ENCODE measurements at regions not wholly inside any gene's neighbourhood (a gene's known extent, or its start where the extent isn't known, plus 50 kb on each side); places are given as distances from the start of the nearest gene placed in this dataset.

- H3K27ac ChIP-seq (ENCODE audit: low read depth in 2 of 2, low read length in 1 of 2), result no peak overlapping the region
- CTCF ChIA-PET, result no interaction called here
These were observed 149.2 kb downstream of the LY86 start for GRCh38 chr6:6737671-6738070.

More at GRCh38 chr6:6737671-6738070, 149.2 kb downstream of the LY86 start:
- H3K4me1 ChIP-seq (ENCODE audit: control insufficient read depth in 1 of 2, insufficient read depth in 2 of 2, low read depth in 1 of 2, low read length in 1 of 2), result no peaks in the 10 kb centered on the region; a peak in 1 of 4 replicates
- DNase-seq, result no peak
- no peak overlapping the region for H3K4me2 ChIP-seq
- no peaks in the 10 kb centered on the region for H3K9me2 ChIP-seq
- no peak for TF ChIP-seq SMC3 (IDR thresholded peaks at IDR 0.05; ENCODE audit: low read depth, low read length)
- no peak for TF ChIP-seq FOXJ3 (CRISPR knock-in tag; IDR thresholded peaks at IDR 0.05)
- no peak for TF ChIP-seq ZBTB33 (IDR thresholded peaks at IDR 0.05; ENCODE audit: borderline replicate concordance, low read depth)
- TF ChIP-seq GABPA (IDR thresholded peaks at IDR 0.05; ENCODE audit: low read depth), result no peak
- no peak for TF ChIP-seq FOXM1 (IDR thresholded peaks at IDR 0.05; ENCODE audit: low read depth)
- TF ChIP-seq, protein P1, sequence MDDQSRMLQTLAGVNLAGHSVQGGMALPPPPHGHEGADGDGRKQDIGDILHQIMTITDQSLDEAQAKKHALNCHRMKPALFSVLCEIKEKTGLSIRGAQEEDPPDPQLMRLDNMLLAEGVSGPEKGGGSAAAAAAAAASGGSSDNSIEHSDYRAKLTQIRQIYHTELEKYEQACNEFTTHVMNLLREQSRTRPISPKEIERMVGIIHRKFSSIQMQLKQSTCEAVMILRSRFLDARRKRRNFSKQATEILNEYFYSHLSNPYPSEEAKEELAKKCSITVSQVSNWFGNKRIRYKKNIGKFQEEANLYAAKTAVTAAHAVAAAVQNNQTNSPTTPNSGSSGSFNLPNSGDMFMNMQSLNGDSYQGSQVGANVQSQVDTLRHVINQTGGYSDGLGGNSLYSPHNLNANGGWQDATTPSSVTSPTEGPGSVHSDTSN (IDR thresholded peaks at IDR 0.05), result no peak
- TF ChIP-seq ELF1 (IDR thresholded peaks at IDR 0.05), result no peak
- no peak for TF ChIP-seq NFIC (IDR thresholded peaks at IDR 0.05; ENCODE audit: borderline replicate concordance)
- TF ChIP-seq CHD2 (IDR thresholded peaks at IDR 0.05; ENCODE audit: low read length, partially characterized antibody), result no peak
- no peak for TF ChIP-seq FOSL2 (IDR thresholded peaks at IDR 0.05; ENCODE audit: borderline replicate concordance, low read depth)
- TF ChIP-seq EZH2phosphoT487 (IDR thresholded peaks at IDR 0.05; ENCODE audit: borderline replicate concordance, low read depth), result no peak
- TF ChIP-seq, protein P2, sequence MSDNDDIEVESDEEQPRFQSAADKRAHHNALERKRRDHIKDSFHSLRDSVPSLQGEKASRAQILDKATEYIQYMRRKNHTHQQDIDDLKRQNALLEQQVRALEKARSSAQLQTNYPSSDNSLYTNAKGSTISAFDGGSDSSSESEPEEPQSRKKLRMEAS (IDR thresholded peaks at IDR 0.05; ENCODE audit: low read depth), result no peak
- no peak for TF ChIP-seq JUND (IDR thresholded peaks at IDR 0.05)
- no peak for TF ChIP-seq POLR2AphosphoS5 (IDR thresholded peaks at IDR 0.05; ENCODE audit: low read depth, low read length)
- no peak for TF ChIP-seq RFX5 (IDR thresholded peaks at IDR 0.05; ENCODE audit: low read length)
- no peak for TF ChIP-seq TEAD4 (IDR thresholded peaks at IDR 0.05; ENCODE audit: borderline replicate concordance, insufficient read depth)
- no peak for TF ChIP-seq USF2 (IDR thresholded peaks at IDR 0.05; ENCODE audit: borderline replicate concordance, low read depth, low read length)
- TF ChIP-seq GATA2 (CRISPR knock-in tag; IDR thresholded peaks at IDR 0.05), result no peak
- no peak for TF ChIP-seq EP300 (IDR thresholded peaks at IDR 0.05; ENCODE audit: borderline replicate concordance in 1 of 2, low read depth in 1 of 2, low read length in 1 of 2)
- no peaks in the 10 kb centered on the region for H4K20me1 ChIP-seq (ENCODE audit: insufficient read depth)
- H2AFZ ChIP-seq (ENCODE audit: low read depth), result no peak overlapping the region
- H3K27me3 ChIP-seq (ENCODE audit: insufficient read depth), result no peaks in the 10 kb centered on the region
- no peak overlapping the region for H3K9ac ChIP-seq
- H3F3A ChIP-seq (replicated peaks; ENCODE audit: insufficient read depth), result no peaks in the 10 kb centered on the region
- no peak overlapping the region for H3K4me3 ChIP-seq (ENCODE audit: low read depth in 2 of 2, low read length in 1 of 2)
- POLR2A ChIA-PET, result no interaction called here
- no peaks in the 10 kb centered on the region for H3K79me2 ChIP-seq (ENCODE audit: insufficient read depth)
- H3K9me3 ChIP-seq, result no peaks in the 10 kb centered on the region
- WGBS (ENCODE audit: low lambda C conversion rate), result 41% methylated on average over 6 of the region's 6 CpGs
- no peaks in the 10 kb centered on the region for H3K36me3 ChIP-seq (replicated peaks in 1 of 2; ENCODE audit: control insufficient read depth in 1 of 2, insufficient read depth in 2 of 2, low read length in 1 of 2)

Measured in SK-N-SH (cell line).